SK-N-SH treated with all-trans-retinoic acid at 6 μM for 48 hours (cell line): ENCODE measurements at regions not wholly inside any gene's neighbourhood (a gene's known extent, or its start where the extent isn't known, plus 50 kb on each side); places are given as distances from the start of the nearest gene placed in this dataset.

Experiments
- ARNTL ChIP-seq: fragments of 450-650 bp; formaldehyde crosslinking; IDR thresholded peaks from 2 replicates; pipeline ENCODE4 v1.5.0; 2020; ENCODE audit warnings: low read depth, mild to moderate bottlenecking, moderate library complexity, borderline replicate concordance
- CSRNP3 ChIP-seq: fragments of 250-450 bp; sonication (Bioruptor Pico); IDR thresholded peaks from 2 replicates; pipeline ENCODE4 v1.5.1; 2021; ENCODE audit warnings: mild to moderate bottlenecking, moderate library complexity
- ISL1 ChIP-seq: fragments of 250-450 bp; sonication (Bioruptor Pico); IDR thresholded peaks from 2 replicates; pipeline ENCODE4 v2.1.2; 2022; ENCODE audit warnings: mild to moderate bottlenecking, moderate library complexity
- PATZ1 ChIP-seq: fragments of 250-450 bp; sonication (Bioruptor Pico); IDR thresholded peaks from 2 replicates; pipeline ENCODE4 v1.8.0; 2020; ENCODE audit warnings: mild to moderate bottlenecking, moderate library complexity, borderline replicate concordance
- POU6F1 ChIP-seq: fragments of 250-450 bp; sonication (Bioruptor Pico); IDR thresholded peaks from 2 replicates; pipeline ENCODE4 v1.8.0; 2021; ENCODE audit warnings: low read depth, mild to moderate bottlenecking, moderate library complexity, borderline replicate concordance
- RARB ChIP-seq: fragments of 250-450 bp; sonication (Bioruptor Pico); IDR thresholded peaks from 2 replicates; pipeline ENCODE4 v1.8.0; 2021; ENCODE audit warnings: mild to moderate bottlenecking, moderate library complexity
- SNAI2 ChIP-seq: fragments of 250-450 bp; sonication (Bioruptor Pico); IDR thresholded peaks from 2 replicates; pipeline ENCODE4 v1.5.0; 2020; ENCODE audit warnings: mild to moderate bottlenecking, moderate library complexity
- TCF4 ChIP-seq: fragments of 250-450 bp; sonication (Bioruptor Pico); IDR thresholded peaks from 2 replicates; pipeline ENCODE4 v1.8.0; 2021; ENCODE audit warnings: mild to moderate bottlenecking, moderate library complexity, borderline replicate concordance
- TSHZ2 ChIP-seq: fragments of 250-450 bp; sonication (Bioruptor Pico); IDR thresholded peaks from 2 replicates; pipeline ENCODE4 v1.5.0; 2020; ENCODE audit warnings: mild to moderate bottlenecking, moderate library complexity
- ZC3H10 ChIP-seq: fragments of 250-450 bp; sonication (Bioruptor Pico); IDR thresholded peaks from 2 replicates; pipeline ENCODE4 v1.5.1; 2021; ENCODE audit warnings: mild to moderate bottlenecking, moderate library complexity
- ZFP3 ChIP-seq: fragments of 250-450 bp; sonication (Bioruptor Pico); IDR thresholded peaks from 2 replicates; pipeline ENCODE4 v1.5.0; 2020; ENCODE audit warnings: mild to moderate bottlenecking, moderate library complexity
- ZFP30 ChIP-seq: fragments of 450-650 bp; formaldehyde crosslinking; IDR thresholded peaks from 2 replicates; pipeline ENCODE4 v1.5.0; 2022; ENCODE audit warnings: mild to moderate bottlenecking, moderate library complexity
- ZNF8 ChIP-seq: fragments of 450-650 bp; formaldehyde crosslinking; IDR thresholded peaks from 2 replicates; pipeline ENCODE4 v1.5.0; 2020; ENCODE audit warnings: mild to moderate bottlenecking, moderate library complexity

- TF ChIP-seq SNAI2 (no peak), TCF4 (CRISPR knock-in tag) (no peak), ARNTL (CRISPR knock-in tag) (no peak), PATZ1 (no peak), ZFP30 (no peak), ZFP3 (no peak), ZC3H10 (CRISPR knock-in tag) (no peak), CSRNP3 (CRISPR knock-in tag) (no peak), TSHZ2 (CRISPR knock-in tag) (no peak), ZNF8 (CRISPR knock-in tag) (no peak), POU6F1 (CRISPR knock-in tag) (no peak), ISL1 (CRISPR knock-in tag) (no peak), RARB (no peak)
Measured at GRCh38 chr7:131020759-131021261, 286.8 kb upstream of the KLF14 start.
